ENCODE measurements at regions not wholly inside any gene's neighbourhood (a gene's known extent, or its start where the extent isn't known, plus 50 kb on each side); places are given as distances from the start of the nearest gene placed in this dataset.
"Not testable (repeated sequence)": the region's sequence is repeated elsewhere in the genome, so short reads cannot be mapped to it uniquely, and the experiment has no call there.

GRCh38 chr12:72742568-72742967, 470.4 kb downstream of the TRHDE start:
- no peak for TF ChIP-seq CTCF (IDR thresholded peaks at IDR 0.05)
- peaks cover 3% of the 10 kb centered on the region for H3K36me3 Mint-ChIP-seq (ENCODE audit: low read depth)
- no peak overlapping the region for H3K4me3 Mint-ChIP-seq (ENCODE audit: unreplicated experiment)
- DNase-seq (ENCODE audit: low spot score), result no peak
- H3K4me1 Mint-ChIP-seq (ENCODE audit: low read depth), result no peaks in the 10 kb centered on the region
- H3K27ac Mint-ChIP-seq (ENCODE audit: unreplicated experiment), result no peak overlapping the region
- peaks cover 1% of the 10 kb centered on the region for H3K27me3 Mint-ChIP-seq (ENCODE audit: low read depth)
- H3K9me3 Mint-ChIP-seq (ENCODE audit: low read depth), result peaks cover 28% of the 10 kb centered on the region

GRCh38 chr12:72746048-72746447, 473.9 kb downstream of the TRHDE start:
- TF ChIP-seq CTCF (IDR thresholded peaks at IDR 0.05), result no peak
- Mint-ChIP-seq H3K27me3 (ENCODE audit: low read depth) (peaks cover 1% of the 10 kb centered on the region), H3K36me3 (ENCODE audit: low read depth) (peaks cover 3% of the 10 kb centered on the region), H3K9me3 (ENCODE audit: low read depth) (peaks cover 28% of the 10 kb centered on the region), H3K27ac (ENCODE audit: unreplicated experiment) (no peak overlapping the region), H3K4me3 (ENCODE audit: unreplicated experiment) (no peak overlapping the region), H3K4me1 (ENCODE audit: low read depth) (no peaks in the 10 kb centered on the region)
- DNase-seq (ENCODE audit: low spot score), result no peak

- Mint-ChIP-seq H3K27me3 (ENCODE audit: low read depth) (peaks cover 1% of the 10 kb centered on the region), H3K4me1 (ENCODE audit: low read depth) (no peaks in the 10 kb centered on the region), H3K4me3 (ENCODE audit: unreplicated experiment) (no peak overlapping the region), H3K9me3 (ENCODE audit: low read depth) (peaks cover 25% of the 10 kb centered on the region), H3K27ac (ENCODE audit: unreplicated experiment) (no peak overlapping the region), H3K36me3 (ENCODE audit: low read depth) (peaks cover 3% of the 10 kb centered on the region)
- DNase-seq (ENCODE audit: low spot score), result no peak
- no peak for TF ChIP-seq CTCF (IDR thresholded peaks at IDR 0.05)
Measured at GRCh38 chr12:72747111-72747849, 475.1 kb downstream of the TRHDE start.

- no peaks in the 10 kb centered on the region for H3K4me1 Mint-ChIP-seq (ENCODE audit: low read depth)
- peaks cover 11% of the 10 kb centered on the region for H3K9me3 Mint-ChIP-seq (ENCODE audit: low read depth)
- H3K4me3 Mint-ChIP-seq (ENCODE audit: unreplicated experiment), result no peak overlapping the region
- H3K36me3 Mint-ChIP-seq (ENCODE audit: low read depth), result no peaks in the 10 kb centered on the region
- H3K27ac Mint-ChIP-seq (ENCODE audit: unreplicated experiment), result no peak overlapping the region
- peaks cover 1% of the 10 kb centered on the region for H3K27me3 Mint-ChIP-seq (ENCODE audit: low read depth)
- TF ChIP-seq CTCF (IDR thresholded peaks at IDR 0.05), result no peak
- no peak for DNase-seq (ENCODE audit: low spot score)
Measured at GRCh38 chr12:72748971-72749370, 476.8 kb downstream of the TRHDE start.

- no peak overlapping the region for H3K27ac Mint-ChIP-seq (ENCODE audit: unreplicated experiment)
- TF ChIP-seq CTCF (IDR thresholded peaks at IDR 0.05), result no peak
- H3K4me1 Mint-ChIP-seq (ENCODE audit: low read depth), result no peaks in the 10 kb centered on the region
- peaks cover 11% of the 10 kb centered on the region for H3K9me3 Mint-ChIP-seq (ENCODE audit: low read depth)
- H3K27me3 Mint-ChIP-seq (ENCODE audit: low read depth), result no peaks in the 10 kb centered on the region
- H3K4me3 Mint-ChIP-seq (ENCODE audit: unreplicated experiment), result no peak overlapping the region
- no peaks in the 10 kb centered on the region for H3K36me3 Mint-ChIP-seq (ENCODE audit: low read depth)
- no peak for DNase-seq (ENCODE audit: low spot score)
Measured at GRCh38 chr12:72753571-72753970, 481.4 kb downstream of the TRHDE start.

GRCh38 chr12:72754026-72754425, 481.9 kb downstream of the TRHDE start:
- H3K4me1 Mint-ChIP-seq (ENCODE audit: low read depth); H3K36me3 Mint-ChIP-seq (ENCODE audit: low read depth); H3K4me3 Mint-ChIP-seq (ENCODE audit: unreplicated experiment): not testable (repeated sequence)

More at GRCh38 chr12:72754026-72754425, 481.9 kb downstream of the TRHDE start:
- not testable (repeated sequence) for H3K27me3 Mint-ChIP-seq (ENCODE audit: low read depth); DNase-seq (ENCODE audit: low spot score); H3K27ac Mint-ChIP-seq (ENCODE audit: unreplicated experiment)
- peaks cover 13% of the 10 kb centered on the region for H3K9me3 Mint-ChIP-seq (ENCODE audit: low read depth)

Measured in chondrocyte (in vitro differentiated cells).